ENCODE measurements at regions not wholly inside any gene's neighbourhood (a gene's known extent, or its start where the extent isn't known, plus 50 kb on each side); places are given as distances from the start of the nearest gene placed in this dataset.

- DNase-seq (ENCODE audit: low read depth in 3 of 3, low spot score in 2 of 3) = no peak
Measured at GRCh38 chr13:107832500-107833100, 382.7 kb downstream of the LIG4 start.

- DNase-seq (ENCODE audit: low read depth in 3 of 3, low spot score in 2 of 3) = no peak
Measured at GRCh38 chr13:107830804-107831203, 384.5 kb downstream of the LIG4 start.

GRCh38 chr13:107827840-107828549, 387.3 kb downstream of the LIG4 start:
- DNase-seq (ENCODE audit: low read depth in 3 of 3, low spot score in 2 of 3) = no peak

GRCh38 chr13:107824635-107825034, 390.7 kb downstream of the LIG4 start:
- DNase-seq (ENCODE audit: low read depth in 3 of 3, low spot score in 2 of 3) = no peak

GRCh38 chr13:107822006-107822405, 393.3 kb downstream of the LIG4 start:
- no peak for DNase-seq (ENCODE audit: low read depth in 3 of 3, low spot score in 2 of 3)

- DNase-seq (ENCODE audit: low read depth in 3 of 3, low spot score in 2 of 3) = no peak
Measured at GRCh38 chr13:107821492-107821891, 393.8 kb downstream of the LIG4 start.

GRCh38 chr13:107819071-107819470, 396.3 kb downstream of the LIG4 start:
- DNase-seq (ENCODE audit: low read depth in 3 of 3, low spot score in 2 of 3) = no peak

- DNase-seq (ENCODE audit: low read depth in 3 of 3, low spot score in 2 of 3) = no peak
Measured at GRCh38 chr13:107817647-107818287, 397.6 kb downstream of the LIG4 start.

GRCh38 chr13:107812014-107812412, 403.3 kb downstream of the LIG4 start:
- DNase-seq (ENCODE audit: low read depth in 3 of 3, low spot score in 2 of 3) = no peak

GRCh38 chr13:107811233-107812013, 403.9 kb downstream of the LIG4 start:
- DNase-seq (ENCODE audit: low read depth in 3 of 3, low spot score in 2 of 3) = no peak

GRCh38 chr13:107809125-107809524, 406.2 kb downstream of the LIG4 start:
- DNase-seq (ENCODE audit: low read depth in 3 of 3, low spot score in 2 of 3) = no peak

- no peak for DNase-seq (ENCODE audit: low read depth in 3 of 3, low spot score in 2 of 3)
Measured at GRCh38 chr13:107808389-107808788, 406.9 kb downstream of the LIG4 start.

- DNase-seq (ENCODE audit: low read depth in 3 of 3, low spot score in 2 of 3) = no peak
Measured at GRCh38 chr13:107807306-107808073, 407.8 kb downstream of the LIG4 start.

- DNase-seq (ENCODE audit: low read depth in 3 of 3, low spot score in 2 of 3) = no peak
Measured at GRCh38 chr13:107806726-107807125, 408.6 kb downstream of the LIG4 start.

GRCh38 chr13:107803822-107804495, 411.4 kb downstream of the LIG4 start:
- DNase-seq (ENCODE audit: low read depth in 3 of 3, low spot score in 2 of 3) = no peak

GRCh38 chr13:107801621-107802020, 413.7 kb downstream of the LIG4 start:
- no peak for DNase-seq (ENCODE audit: low read depth in 3 of 3, low spot score in 2 of 3)

GRCh38 chr13:107799001-107799400, 416.3 kb downstream of the LIG4 start:
- no peak for DNase-seq (ENCODE audit: low read depth in 3 of 3, low spot score in 2 of 3)

GRCh38 chr13:107790397-107790796, 424.9 kb downstream of the LIG4 start:
- DNase-seq (ENCODE audit: low read depth in 3 of 3, low spot score in 2 of 3) = no peak

GRCh38 chr13:107788464-107789165, 426.7 kb downstream of the LIG4 start:
- no peak for DNase-seq (ENCODE audit: low read depth in 3 of 3, low spot score in 2 of 3)
